ENCODE measurements at regions not wholly inside any gene's neighbourhood (a gene's known extent, or its start where the extent isn't known, plus 50 kb on each side); places are given as distances from the start of the nearest gene placed in this dataset.

GRCh38 chr1:43034195-43034658, 75.6 kb upstream of the SLC2A1 start (continued):
- TF ChIP-seq ZNF609 (CRISPR knock-in tag; IDR thresholded peaks at IDR 0.05; ENCODE audit: borderline replicate concordance) (0 out of 2 replicates have a peak, but pooled peaks have one; percentile 34), MIER3 (CRISPR knock-in tag; IDR thresholded peaks at IDR 0.05; ENCODE audit: borderline replicate concordance) (0 out of 2 replicates have a peak, but pooled peaks have one; percentile 18), CREB1 (IDR thresholded peaks at IDR 0.05) (no peak), CREB1 (CRISPR knock-in tag; IDR thresholded peaks at IDR 0.05) (0 out of 2 replicates have a peak, but pooled peaks have one; percentile 14)

- intact Hi-C loops (cut with micrococcal nuclease; ENCODE audit: unreplicated experiment) (no loop called here), in situ Hi-C loops (cut with HindIII; ENCODE audit: extremely low pct_ligation_motif_present, low pct_unique_long_range_greater_than_20kb) (no loop called here)
- Histone ChIP-seq H3K79me2 (ENCODE audit: insufficient read depth, low read length) (no peaks in the 10 kb centered on the region), H3K4me3 (replicated peaks in 1 of 3; ENCODE audit: insufficient read depth in 1 of 3, low read depth in 2 of 3, low read length in 3 of 3) (no peak overlapping the region), H3K9me3 (ENCODE audit: low read length) (no peaks in the 10 kb centered on the region), H3K4me1 (ENCODE audit: insufficient read depth, low read length) (peaks cover 63% of the 10 kb centered on the region), H2AFZ (ENCODE audit: low read length) (peak overlapping the region; percentile 40), H3K36me3 (replicated peaks in 1 of 2; ENCODE audit: control insufficient read depth in 1 of 2, insufficient read depth in 2 of 2, low read length in 2 of 2) (no peaks in the 10 kb centered on the region), H4K20me1 (ENCODE audit: insufficient read depth, low read length) (no peaks in the 10 kb centered on the region), H3K27ac (ENCODE audit: extremely low read length, insufficient read depth, low read length) (peak overlapping the region; percentile 50), H3K4me2 (ENCODE audit: low read depth, low read length) (peak overlapping the region; percentile 54), H3K9ac (ENCODE audit: insufficient read depth, low read depth, low read length) (peak overlapping the region; percentile 10; the same call in 1 of the 2 replicates), H3K27me3 (ENCODE audit: control insufficient read depth in 1 of 2, insufficient read depth in 2 of 2, low read length in 2 of 2) (no peaks in the 10 kb centered on the region)
- ATAC-seq = peak; percentile 17; the same call in 1 of the 3 replicates
- ChIA-PET POLR2A (interaction anchor here (0.8 to 1.0 kb wide), 3 partner anchors 21 to 76 kb away, joined by 3 to 5 read pairs (median 4); no protein-coding TSS in a partner anchor), CTCF (ENCODE audit: low intra/inter-chr PET ratio, low total read pairs) (no interaction called here)
- DNase-seq (ENCODE audit: low spot score) = peak; percentile 65
- no TSS peak for BruUV-seq (replicated peaks)
- whole genome bisulfite sequencing (ENCODE audit: low lambda C conversion rate) = 87% methylated on average over 14 of the region's 14 CpGs
- no peak for FAIRE-seq
- no peak for TF ChIP-seq ZNF292 (CRISPR knock-in tag; IDR thresholded peaks at IDR 0.05; ENCODE audit: borderline replicate concordance, low read depth)
- no peak for TF ChIP-seq GMEB2 (CRISPR knock-in tag; IDR thresholded peaks at IDR 0.05; ENCODE audit: low read depth)
- TF ChIP-seq ZNF501 (CRISPR knock-in tag; IDR thresholded peaks at IDR 0.05) = no peak
- no peak for TF ChIP-seq SETDB1 (CRISPR knock-in tag; IDR thresholded peaks at IDR 0.05; ENCODE audit: borderline replicate concordance)
- TF ChIP-seq ZNF430 (CRISPR knock-in tag; IDR thresholded peaks at IDR 0.05) = no peak
- TF ChIP-seq SMARCC2 (IDR thresholded peaks at IDR 0.05) = no peak
- TF ChIP-seq ZFX (CRISPR knock-in tag; IDR thresholded peaks at IDR 0.05; ENCODE audit: low read depth) = no peak
- TF ChIP-seq ZNF605 (CRISPR knock-in tag; IDR thresholded peaks at IDR 0.05) = peak; percentile 52; the same call in 1 of the 2 replicates
- TF ChIP-seq MTF1 (CRISPR knock-in tag; IDR thresholded peaks at IDR 0.05) = no peak
- TF ChIP-seq RARA (CRISPR knock-in tag; IDR thresholded peaks at IDR 0.05) = peak; percentile 7; the same call in 1 of the 2 replicates
Measured at GRCh38 chr1:43031316-43032203, 72.9 kb upstream of the SLC2A1 start.

Measured in HepG2 (cell line).